ENCODE measurements at regions not wholly inside any gene's neighbourhood (a gene's known extent, or its start where the extent isn't known, plus 50 kb on each side); places are given as distances from the start of the nearest gene placed in this dataset.

- Mint-ChIP-seq H3K4me3 (no peak overlapping the region), H3K4me1 (peaks cover 17% of the 10 kb centered on the region), H3K36me3 (ENCODE audit: low read depth) (no peaks in the 10 kb centered on the region), H3K9me3 (peaks cover 6% of the 10 kb centered on the region), H3K27me3 (no peaks in the 10 kb centered on the region), H3K27ac (no peak overlapping the region)
- intact Hi-C loops (cut with micrococcal nuclease): no loop called here
- peak; percentile 37 for DNase-seq
Observed at GRCh38 chr2:203789618-203790017, 78.0 kb upstream of the CTLA4 start.

- Mint-ChIP-seq H3K9me3 (peaks cover 6% of the 10 kb centered on the region), H3K4me3 (no peak overlapping the region), H3K27ac (no peak overlapping the region), H3K27me3 (no peaks in the 10 kb centered on the region), H3K36me3 (ENCODE audit: low read depth) (no peaks in the 10 kb centered on the region), H3K4me1 (peaks cover 15% of the 10 kb centered on the region)
- no peak for DNase-seq
- intact Hi-C loops (cut with micrococcal nuclease): no loop called here
Observed at GRCh38 chr2:203790134-203790852, 77.3 kb upstream of the CTLA4 start.

GRCh38 chr2:203796248-203797010, 71.1 kb upstream of the CTLA4 start:
- H3K36me3 Mint-ChIP-seq (ENCODE audit: low read depth): peaks cover 13% of the 10 kb centered on the region
- peaks cover 29% of the 10 kb centered on the region for H3K4me1 Mint-ChIP-seq
- no peak overlapping the region for H3K4me3 Mint-ChIP-seq
- peaks cover 10% of the 10 kb centered on the region for H3K9me3 Mint-ChIP-seq
- no peak for DNase-seq
- no peak overlapping the region for H3K27ac Mint-ChIP-seq
- intact Hi-C loops (cut with micrococcal nuclease): no loop called here
- H3K27me3 Mint-ChIP-seq: no peaks in the 10 kb centered on the region

- Mint-ChIP-seq H3K4me3 (no peak overlapping the region), H3K9me3 (peaks cover 6% of the 10 kb centered on the region), H3K27ac (no peak overlapping the region), H3K4me1 (peaks cover 32% of the 10 kb centered on the region), H3K27me3 (no peaks in the 10 kb centered on the region), H3K36me3 (ENCODE audit: low read depth) (peaks cover 14% of the 10 kb centered on the region)
- no peak for DNase-seq
- intact Hi-C loops (cut with micrococcal nuclease): no loop called here
Observed at GRCh38 chr2:203797276-203797675, 70.3 kb upstream of the CTLA4 start.

GRCh38 chr2:203797712-203798111, 69.9 kb upstream of the CTLA4 start:
- Mint-ChIP-seq H3K36me3 (ENCODE audit: low read depth) (peaks cover 14% of the 10 kb centered on the region), H3K4me3 (no peak overlapping the region), H3K27me3 (no peaks in the 10 kb centered on the region), H3K27ac (no peak overlapping the region), H3K4me1 (peaks cover 36% of the 10 kb centered on the region), H3K9me3 (peaks cover 6% of the 10 kb centered on the region)
- intact Hi-C loops (cut with micrococcal nuclease): no loop called here
- no peak for DNase-seq

- DNase-seq: no peak
- peaks cover 44% of the 10 kb centered on the region for H3K4me1 Mint-ChIP-seq
- H3K27ac Mint-ChIP-seq: peak overlapping the region; percentile 22
- intact Hi-C loops (cut with micrococcal nuclease): no loop called here
- peaks cover 10% of the 10 kb centered on the region for H3K9me3 Mint-ChIP-seq
- no peaks in the 10 kb centered on the region for H3K27me3 Mint-ChIP-seq
- H3K4me3 Mint-ChIP-seq: no peak overlapping the region
- H3K36me3 Mint-ChIP-seq (ENCODE audit: low read depth): peaks cover 14% of the 10 kb centered on the region
Observed at GRCh38 chr2:203798296-203799087, 69.1 kb upstream of the CTLA4 start.

GRCh38 chr2:203799908-203800307, 67.7 kb upstream of the CTLA4 start:
- peaks cover 57% of the 10 kb centered on the region for H3K4me1 Mint-ChIP-seq
- H3K9me3 Mint-ChIP-seq: peaks cover 10% of the 10 kb centered on the region
- peak overlapping the region; percentile 10 for H3K4me3 Mint-ChIP-seq
- peak overlapping the region; percentile 56 for H3K27ac Mint-ChIP-seq
- intact Hi-C loops (cut with micrococcal nuclease): loop anchor here (1.0 to 5.0 kb wide), 6 partner anchors 15 to 263 kb away; partner anchors contain the start of gene RAPH1
- H3K27me3 Mint-ChIP-seq: no peaks in the 10 kb centered on the region
- H3K36me3 Mint-ChIP-seq (ENCODE audit: low read depth): peaks cover 17% of the 10 kb centered on the region
- no peak for DNase-seq

GRCh38 chr2:203800783-203801182, 66.8 kb upstream of the CTLA4 start:
- H3K4me1 Mint-ChIP-seq: peaks cover 59% of the 10 kb centered on the region
- intact Hi-C loops (cut with micrococcal nuclease): loop anchor here (1.0 to 5.0 kb wide), 6 partner anchors 14 to 263 kb away; partner anchors contain the start of gene RAPH1
- H3K27ac Mint-ChIP-seq: peak overlapping the region; percentile 72
- no peaks in the 10 kb centered on the region for H3K27me3 Mint-ChIP-seq
- H3K4me3 Mint-ChIP-seq: no peak overlapping the region
- peaks cover 17% of the 10 kb centered on the region for H3K36me3 Mint-ChIP-seq (ENCODE audit: low read depth)
- no peak for DNase-seq
- peaks cover 10% of the 10 kb centered on the region for H3K9me3 Mint-ChIP-seq

GRCh38 chr2:203802342-203803052, 65.1 kb upstream of the CTLA4 start:
- intact Hi-C loops (cut with micrococcal nuclease): loop anchor here (1.0 to 5.0 kb wide), 3 partner anchors 9 to 265 kb away; partner anchors contain the start of gene RAPH1
- Mint-ChIP-seq H3K4me1 (peaks cover 63% of the 10 kb centered on the region), H3K27ac (peak overlapping the region; percentile 84), H3K27me3 (no peaks in the 10 kb centered on the region), H3K4me3 (peak overlapping the region; percentile 47), H3K36me3 (ENCODE audit: low read depth) (peaks cover 19% of the 10 kb centered on the region), H3K9me3 (peaks cover 13% of the 10 kb centered on the region)
- peak; percentile 78 for DNase-seq

- Mint-ChIP-seq H3K27me3 (no peaks in the 10 kb centered on the region), H3K36me3 (ENCODE audit: low read depth) (peaks cover 19% of the 10 kb centered on the region), H3K27ac (peak overlapping the region; percentile 84), H3K9me3 (peaks cover 13% of the 10 kb centered on the region), H3K4me1 (peaks cover 64% of the 10 kb centered on the region), H3K4me3 (peak overlapping the region; percentile 47)
- intact Hi-C loops (cut with micrococcal nuclease): loop anchor here (1.0 to 5.0 kb wide), 3 partner anchors 8 to 266 kb away; partner anchors contain the start of gene RAPH1
- DNase-seq: no peak
Observed at GRCh38 chr2:203803053-203803429, 64.5 kb upstream of the CTLA4 start.

- H3K27ac Mint-ChIP-seq: peak overlapping the region; percentile 84
- intact Hi-C loops (cut with micrococcal nuclease): loop anchor here (1.0 to 5.0 kb wide), 5 partner anchors 27 to 267 kb away; partner anchors contain the start of gene RAPH1
- H3K9me3 Mint-ChIP-seq: peaks cover 13% of the 10 kb centered on the region
- H3K4me1 Mint-ChIP-seq: peaks cover 60% of the 10 kb centered on the region
- H3K27me3 Mint-ChIP-seq: no peaks in the 10 kb centered on the region
- peak; percentile 82 for DNase-seq
- H3K36me3 Mint-ChIP-seq (ENCODE audit: low read depth): peaks cover 19% of the 10 kb centered on the region
- peak overlapping the region; percentile 40 for H3K4me3 Mint-ChIP-seq
Observed at GRCh38 chr2:203804070-203804469, 63.5 kb upstream of the CTLA4 start.

- Mint-ChIP-seq H3K27ac (peak overlapping the region; percentile 84), H3K27me3 (no peaks in the 10 kb centered on the region), H3K9me3 (peaks cover 13% of the 10 kb centered on the region), H3K4me1 (peaks cover 61% of the 10 kb centered on the region), H3K4me3 (peak overlapping the region; percentile 40), H3K36me3 (ENCODE audit: low read depth) (peaks cover 19% of the 10 kb centered on the region)
- intact Hi-C loops (cut with micrococcal nuclease): loop anchor here (1.0 to 5.0 kb wide), 5 partner anchors 26 to 268 kb away; partner anchors contain the start of gene RAPH1
- DNase-seq: no peak
Observed at GRCh38 chr2:203804764-203805485, 62.6 kb upstream of the CTLA4 start.

All from activated CD4-positive, alpha-beta T cell treated with anti-CD3 and anti-CD28 coated beads, Interleukin-2, amount 10 ng/mL, durations not matched to agents 24 days and 14 days (primary cell).